ENCODE measurements at regions not wholly inside any gene's neighbourhood (a gene's known extent, or its start where the extent isn't known, plus 50 kb on each side); places are given as distances from the start of the nearest gene placed in this dataset.
"Not testable (repeated sequence)": the region's sequence is repeated elsewhere in the genome, so short reads cannot be mapped to it uniquely, and the experiment has no call there.

GRCh38 chr4:110332483-110332882 is 134.1 kb upstream of the ELOVL6 start:
- no peak overlapping the region for H2BK5ac ChIP-seq (ENCODE audit: low read depth, low read length, poor library complexity)
- H3K14ac ChIP-seq (ENCODE audit: low read length): no peak overlapping the region
- H3K4ac ChIP-seq (ENCODE audit: low read depth, low read length): no peak overlapping the region
- no peak overlapping the region for H4K8ac ChIP-seq (ENCODE audit: low read depth, low read length)
- no peaks in the 10 kb centered on the region for H3K79me2 ChIP-seq (ENCODE audit: control insufficient read depth, insufficient read depth, low read length, poor library complexity)
- no peaks in the 10 kb centered on the region for H3K36me3 ChIP-seq (ENCODE audit: control insufficient read depth in 1 of 2, insufficient read depth in 2 of 2, low read length in 2 of 2)
- no peak overlapping the region for H4K91ac ChIP-seq (ENCODE audit: low read depth, low read length)
- peaks cover 4% of the 10 kb centered on the region for H3K9me3 ChIP-seq (ENCODE audit: insufficient read depth, low read depth, low read length)
- no peaks in the 10 kb centered on the region for H3K27me3 ChIP-seq (ENCODE audit: insufficient read depth, low read length)
- H3K23ac ChIP-seq (ENCODE audit: low read length): no peak overlapping the region
- no peak overlapping the region for H4K12ac ChIP-seq (ENCODE audit: low read depth, low read length)
- no peak overlapping the region for H2AK5ac ChIP-seq (ENCODE audit: low read length)
- no peak overlapping the region for H3K4me2 ChIP-seq (ENCODE audit: low read length)
- no peak overlapping the region for H2BK120ac ChIP-seq (ENCODE audit: insufficient read depth, low read length, poor library complexity)
- no peak overlapping the region for H3K9ac ChIP-seq (ENCODE audit: low read length)
- no peak overlapping the region for H3K4me3 ChIP-seq (ENCODE audit: low read depth, low read length)
- DNase-seq: no peak
- H2AFZ ChIP-seq (ENCODE audit: insufficient read depth, low read length, poor library complexity): no peak overlapping the region
- no peak overlapping the region for H2BK12ac ChIP-seq (ENCODE audit: low read length)
- WGBS (ENCODE audit: extremely low coverage, insufficient coverage, insufficient read length): no CpG with 5 or more reads among the region's 2 CpGs
- H3K79me1 ChIP-seq (ENCODE audit: low read length): no peaks in the 10 kb centered on the region
- no peak overlapping the region for H3K27ac ChIP-seq (ENCODE audit: low read depth, low read length)
- H3K4me1 ChIP-seq (ENCODE audit: control insufficient read depth in 1 of 2, insufficient read depth in 2 of 2, low read length in 2 of 2): no peaks in the 10 kb centered on the region
- no peak overlapping the region for H3K18ac ChIP-seq (ENCODE audit: low read length)

GRCh38 chr4:110326426-110326825 is 128.0 kb upstream of the ELOVL6 start:
- not testable (repeated sequence) for DNase-seq; H3K18ac ChIP-seq (ENCODE audit: low read length); H3K4me3 ChIP-seq (ENCODE audit: low read depth, low read length); H3K4ac ChIP-seq (ENCODE audit: low read depth, low read length); H3K27ac ChIP-seq (ENCODE audit: low read depth, low read length); H3K9me3 ChIP-seq (ENCODE audit: insufficient read depth, low read depth, low read length); H2BK120ac ChIP-seq (ENCODE audit: insufficient read depth, low read length, poor library complexity); H3K9ac ChIP-seq (ENCODE audit: low read length); H2AFZ ChIP-seq (ENCODE audit: insufficient read depth, low read length, poor library complexity); H3K79me2 ChIP-seq (ENCODE audit: control insufficient read depth, insufficient read depth, low read length, poor library complexity); H4K91ac ChIP-seq (ENCODE audit: low read depth, low read length); H3K14ac ChIP-seq (ENCODE audit: low read length); H3K36me3 ChIP-seq (ENCODE audit: control insufficient read depth in 1 of 2, insufficient read depth in 2 of 2, low read length in 2 of 2); H3K27me3 ChIP-seq (ENCODE audit: insufficient read depth, low read length); H4K12ac ChIP-seq (ENCODE audit: low read depth, low read length); H3K79me1 ChIP-seq (ENCODE audit: low read length); H2BK12ac ChIP-seq (ENCODE audit: low read length); H2BK5ac ChIP-seq (ENCODE audit: low read depth, low read length, poor library complexity); H4K8ac ChIP-seq (ENCODE audit: low read depth, low read length); H3K4me2 ChIP-seq (ENCODE audit: low read length); H3K4me1 ChIP-seq (ENCODE audit: control insufficient read depth in 1 of 2, insufficient read depth in 2 of 2, low read length in 2 of 2); H3K23ac ChIP-seq (ENCODE audit: low read length); H2AK5ac ChIP-seq (ENCODE audit: low read length)
- WGBS (ENCODE audit: extremely low coverage, insufficient coverage, insufficient read length): no CpG with 5 or more reads among the region's 4 CpGs

GRCh38 chr4:110310795-110311194 is 112.4 kb upstream of the ELOVL6 start:
- Histone ChIP-seq H4K91ac (ENCODE audit: low read depth, low read length) (no peak overlapping the region), H3K79me2 (ENCODE audit: control insufficient read depth, insufficient read depth, low read length, poor library complexity) (no peaks in the 10 kb centered on the region), H4K12ac (ENCODE audit: low read depth, low read length) (no peak overlapping the region), H4K8ac (ENCODE audit: low read depth, low read length) (no peak overlapping the region), H3K9ac (ENCODE audit: low read length) (no peak overlapping the region), H3K4me1 (ENCODE audit: control insufficient read depth in 1 of 2, insufficient read depth in 2 of 2, low read length in 2 of 2) (no peaks in the 10 kb centered on the region), H2AK5ac (ENCODE audit: low read length) (no peak overlapping the region), H3K36me3 (ENCODE audit: control insufficient read depth in 1 of 2, insufficient read depth in 2 of 2, low read length in 2 of 2) (no peaks in the 10 kb centered on the region), H2BK12ac (ENCODE audit: low read length) (no peak overlapping the region), H2AFZ (ENCODE audit: insufficient read depth, low read length, poor library complexity) (no peak overlapping the region), H3K79me1 (ENCODE audit: low read length) (peaks cover 1% of the 10 kb centered on the region), H3K27ac (ENCODE audit: low read depth, low read length) (no peak overlapping the region), H3K9me3 (ENCODE audit: insufficient read depth, low read depth, low read length) (no peaks in the 10 kb centered on the region), H3K23ac (ENCODE audit: low read length) (no peak overlapping the region), H3K18ac (ENCODE audit: low read length) (no peak overlapping the region), H2BK120ac (ENCODE audit: insufficient read depth, low read length, poor library complexity) (no peak overlapping the region), H3K4me3 (ENCODE audit: low read depth, low read length) (no peak overlapping the region), H3K4ac (ENCODE audit: low read depth, low read length) (no peak overlapping the region), H2BK5ac (ENCODE audit: low read depth, low read length, poor library complexity) (no peak overlapping the region), H3K4me2 (ENCODE audit: low read length) (no peak overlapping the region), H3K14ac (ENCODE audit: low read length) (no peak overlapping the region), H3K27me3 (ENCODE audit: insufficient read depth, low read length) (no peaks in the 10 kb centered on the region)
- WGBS (ENCODE audit: extremely low coverage, insufficient coverage, insufficient read length): no CpG with 5 or more reads among the region's 1 CpG
- DNase-seq: no peak

- no peaks in the 10 kb centered on the region for H3K36me3 ChIP-seq (ENCODE audit: control insufficient read depth in 1 of 2, insufficient read depth in 2 of 2, low read length in 2 of 2)
- no peak overlapping the region for H2BK12ac ChIP-seq (ENCODE audit: low read length)
- no peak overlapping the region for H2BK120ac ChIP-seq (ENCODE audit: insufficient read depth, low read length, poor library complexity)
- no peaks in the 10 kb centered on the region for H3K27me3 ChIP-seq (ENCODE audit: insufficient read depth, low read length)
- no peaks in the 10 kb centered on the region for H3K79me1 ChIP-seq (ENCODE audit: low read length)
- H3K79me2 ChIP-seq (ENCODE audit: control insufficient read depth, insufficient read depth, low read length, poor library complexity): no peaks in the 10 kb centered on the region
- H2AFZ ChIP-seq (ENCODE audit: insufficient read depth, low read length, poor library complexity): no peak overlapping the region
- no peak overlapping the region for H3K23ac ChIP-seq (ENCODE audit: low read length)
- H2BK5ac ChIP-seq (ENCODE audit: low read depth, low read length, poor library complexity): no peak overlapping the region
- H4K8ac ChIP-seq (ENCODE audit: low read depth, low read length): no peak overlapping the region
- no peak overlapping the region for H2AK5ac ChIP-seq (ENCODE audit: low read length)
- no peak overlapping the region for H3K18ac ChIP-seq (ENCODE audit: low read length)
- no peak overlapping the region for H3K9ac ChIP-seq (ENCODE audit: low read length)
- no peak overlapping the region for H4K12ac ChIP-seq (ENCODE audit: low read depth, low read length)
- no peak overlapping the region for H3K27ac ChIP-seq (ENCODE audit: low read depth, low read length)
- no peak overlapping the region for H4K91ac ChIP-seq (ENCODE audit: low read depth, low read length)
- no peaks in the 10 kb centered on the region for H3K4me1 ChIP-seq (ENCODE audit: control insufficient read depth in 1 of 2, insufficient read depth in 2 of 2, low read length in 2 of 2)
- H3K14ac ChIP-seq (ENCODE audit: low read length): no peak overlapping the region
- no peak overlapping the region for H3K4me2 ChIP-seq (ENCODE audit: low read length)
- H3K4ac ChIP-seq (ENCODE audit: low read depth, low read length): no peak overlapping the region
- H3K9me3 ChIP-seq (ENCODE audit: insufficient read depth, low read depth, low read length): no peaks in the 10 kb centered on the region
- no peak for DNase-seq
- no peak overlapping the region for H3K4me3 ChIP-seq (ENCODE audit: low read depth, low read length)
Measured at GRCh38 chr4:110309675-110310074, 111.3 kb upstream of the ELOVL6 start.

GRCh38 chr4:110306303-110306702 is 107.9 kb upstream of the ELOVL6 start:
- no peaks in the 10 kb centered on the region for H3K27me3 ChIP-seq (ENCODE audit: insufficient read depth, low read length)
- no peaks in the 10 kb centered on the region for H3K36me3 ChIP-seq (ENCODE audit: control insufficient read depth in 1 of 2, insufficient read depth in 2 of 2, low read length in 2 of 2)
- no peak overlapping the region for H3K9ac ChIP-seq (ENCODE audit: low read length)
- no peak overlapping the region for H3K4me2 ChIP-seq (ENCODE audit: low read length)
- H3K4me3 ChIP-seq (ENCODE audit: low read depth, low read length): no peak overlapping the region
- no CpG with 5 or more reads among the region's 2 CpGs for WGBS (ENCODE audit: extremely low coverage, insufficient coverage, insufficient read length)
- H4K12ac ChIP-seq (ENCODE audit: low read depth, low read length): no peak overlapping the region
- H2AK5ac ChIP-seq (ENCODE audit: low read length): no peak overlapping the region
- H3K4ac ChIP-seq (ENCODE audit: low read depth, low read length): no peak overlapping the region
- no peak overlapping the region for H4K91ac ChIP-seq (ENCODE audit: low read depth, low read length)
- H2BK5ac ChIP-seq (ENCODE audit: low read depth, low read length, poor library complexity): no peak overlapping the region
- no peak overlapping the region for H2BK120ac ChIP-seq (ENCODE audit: insufficient read depth, low read length, poor library complexity)
- no peak overlapping the region for H2AFZ ChIP-seq (ENCODE audit: insufficient read depth, low read length, poor library complexity)
- H3K79me1 ChIP-seq (ENCODE audit: low read length): no peaks in the 10 kb centered on the region
- H4K8ac ChIP-seq (ENCODE audit: low read depth, low read length): no peak overlapping the region
- no peaks in the 10 kb centered on the region for H3K79me2 ChIP-seq (ENCODE audit: control insufficient read depth, insufficient read depth, low read length, poor library complexity)
- no peak overlapping the region for H2BK12ac ChIP-seq (ENCODE audit: low read length)
- no peaks in the 10 kb centered on the region for H3K9me3 ChIP-seq (ENCODE audit: insufficient read depth, low read depth, low read length)
- no peak overlapping the region for H3K18ac ChIP-seq (ENCODE audit: low read length)
- H3K14ac ChIP-seq (ENCODE audit: low read length): no peak overlapping the region
- H3K27ac ChIP-seq (ENCODE audit: low read depth, low read length): no peak overlapping the region
- H3K4me1 ChIP-seq (ENCODE audit: control insufficient read depth in 1 of 2, insufficient read depth in 2 of 2, low read length in 2 of 2): no peaks in the 10 kb centered on the region
- DNase-seq: no peak
- H3K23ac ChIP-seq (ENCODE audit: low read length): no peak overlapping the region
